Tibial nerve (tissue), 4 donors: ENCODE measurements at regions not wholly inside any gene's neighbourhood (a gene's known extent, or its start where the extent isn't known, plus 50 kb on each side); places are given as distances from the start of the nearest gene placed in this dataset.

Source experiments
- DNase-seq, 2 donors: peaks; one replicate each; pipeline ENCODE4 v3.0.0-alpha.2; 2019; ENCODE audit warnings: low spot score in 2 of 2
- H3K27ac ChIP-seq, 4 donors: fragments of 200-600 bp; sonication (generic) in 3 of 4; one replicate each; pipeline ENCODE4 v1.5.1; 2017 to 2019; ENCODE audit warnings: mild to moderate bottlenecking in 1 of 4
- H3K27me3 ChIP-seq, 2 donors: fragments of 200-600 bp; sonication (generic) in 1 of 2; one replicate each; pipeline versions ENCODE4 v1.5.1 to v1.6.0; 2017 to 2019
- H3K36me3 ChIP-seq, 3 donors: fragments of 200-600 bp; sonication (generic); one replicate each; pipeline ENCODE4 v1.5.1; 2018 to 2019
- H3K4me1 ChIP-seq, 4 donors: fragments of 200-600 bp; sonication (generic) in 3 of 4; one replicate each; pipeline ENCODE4 v1.5.1; 2017 to 2019
- H3K4me3 ChIP-seq, 4 donors: fragments of 200-600 bp; sonication (generic) in 3 of 4; one replicate each; pipeline ENCODE4 v1.5.1; 2017 to 2019; ENCODE audit warnings: mild to moderate bottlenecking in 1 of 4, moderate library complexity in 1 of 4
- H3K9me3 ChIP-seq, 4 donors: fragments of 200-600 bp; sonication (generic) in 3 of 4; one replicate each; pipeline ENCODE4 v1.5.1; 2017 to 2019
- EP300 ChIP-seq, 2 donors: sonication (generic); formaldehyde crosslinking; IDR thresholded peaks; one replicate each; pipeline ENCODE4 v1.6.1; 2017; ENCODE audit warnings: antibody characterized with exemption in 2 of 2, mild to moderate bottlenecking in 1 of 2
- POLR2A ChIP-seq, 2 donors: fragments of 450-650 bp; IDR thresholded peaks; one replicate each; pipeline ENCODE4 v1.6.1; 2017; ENCODE audit warnings: antibody characterized with exemption in 2 of 2, mild to moderate bottlenecking in 2 of 2, moderate library complexity in 2 of 2
- WGBS, 2 donors: methylation state at CpG; one replicate each; pipeline ENCODE4 v1.1.5; 2018; 5-methylcytosine and 5-hydroxymethylcytosine counted together
- TF ChIP-seq, protein P1 (sequence below), 5 experiments: fragments of 200-600 bp in 3 of 5; fragments of 450-650 bp in 2 of 5; sonication (generic) in 3 of 5; IDR thresholded peaks; one replicate each; pipeline ENCODE4 v1.5.1; 2016 to 2019; ENCODE audit warnings: antibody characterized with exemption in 5 of 5, mild to moderate bottlenecking in 3 of 5, moderate library complexity in 2 of 5

DNA sequence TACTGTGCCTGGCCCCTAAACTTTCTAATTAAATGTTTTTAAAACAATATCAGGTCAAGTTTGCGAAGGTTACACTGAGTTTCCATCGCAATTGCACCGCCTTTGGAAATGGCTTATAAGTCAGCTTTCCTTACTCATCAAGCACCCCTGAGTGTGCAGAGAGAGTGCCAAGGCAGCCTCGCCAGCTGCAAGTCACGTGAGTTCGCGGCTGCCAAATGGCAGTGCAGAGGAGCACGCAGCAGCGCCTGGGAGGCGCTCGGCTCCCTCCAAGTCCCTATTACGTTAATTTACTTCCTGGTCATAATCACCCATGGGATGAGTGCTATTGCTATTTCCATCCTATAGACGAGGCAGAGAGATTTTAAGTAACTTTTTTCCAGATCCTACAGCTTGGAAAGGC lies 319.6 kb downstream of the TEX29 start:
- TF ChIP-seq EP300 (IDR thresholded peaks at IDR 0.05) (no peak), POLR2A (IDR thresholded peaks at IDR 0.05) (no peak)
- TF ChIP-seq, protein P1, sequence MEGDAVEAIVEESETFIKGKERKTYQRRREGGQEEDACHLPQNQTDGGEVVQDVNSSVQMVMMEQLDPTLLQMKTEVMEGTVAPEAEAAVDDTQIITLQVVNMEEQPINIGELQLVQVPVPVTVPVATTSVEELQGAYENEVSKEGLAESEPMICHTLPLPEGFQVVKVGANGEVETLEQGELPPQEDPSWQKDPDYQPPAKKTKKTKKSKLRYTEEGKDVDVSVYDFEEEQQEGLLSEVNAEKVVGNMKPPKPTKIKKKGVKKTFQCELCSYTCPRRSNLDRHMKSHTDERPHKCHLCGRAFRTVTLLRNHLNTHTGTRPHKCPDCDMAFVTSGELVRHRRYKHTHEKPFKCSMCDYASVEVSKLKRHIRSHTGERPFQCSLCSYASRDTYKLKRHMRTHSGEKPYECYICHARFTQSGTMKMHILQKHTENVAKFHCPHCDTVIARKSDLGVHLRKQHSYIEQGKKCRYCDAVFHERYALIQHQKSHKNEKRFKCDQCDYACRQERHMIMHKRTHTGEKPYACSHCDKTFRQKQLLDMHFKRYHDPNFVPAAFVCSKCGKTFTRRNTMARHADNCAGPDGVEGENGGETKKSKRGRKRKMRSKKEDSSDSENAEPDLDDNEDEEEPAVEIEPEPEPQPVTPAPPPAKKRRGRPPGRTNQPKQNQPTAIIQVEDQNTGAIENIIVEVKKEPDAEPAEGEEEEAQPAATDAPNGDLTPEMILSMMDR (IDR thresholded peaks at IDR 0.05) = no peak
- no peaks in the 10 kb centered on the region for H3K27me3 ChIP-seq
- 75 to 83% methylated on average over 13 of the region's 13 CpGs for WGBS, 2 donors
- H3K4me3 ChIP-seq = no peak overlapping the region
- no peaks in the 10 kb centered on the region for H3K36me3 ChIP-seq
- no peaks in the 10 kb centered on the region for H3K4me1 ChIP-seq
- DNase-seq = no peak
- H3K27ac ChIP-seq = no peak overlapping the region
- no peaks in the 10 kb centered on the region for H3K9me3 ChIP-seq

DNA sequence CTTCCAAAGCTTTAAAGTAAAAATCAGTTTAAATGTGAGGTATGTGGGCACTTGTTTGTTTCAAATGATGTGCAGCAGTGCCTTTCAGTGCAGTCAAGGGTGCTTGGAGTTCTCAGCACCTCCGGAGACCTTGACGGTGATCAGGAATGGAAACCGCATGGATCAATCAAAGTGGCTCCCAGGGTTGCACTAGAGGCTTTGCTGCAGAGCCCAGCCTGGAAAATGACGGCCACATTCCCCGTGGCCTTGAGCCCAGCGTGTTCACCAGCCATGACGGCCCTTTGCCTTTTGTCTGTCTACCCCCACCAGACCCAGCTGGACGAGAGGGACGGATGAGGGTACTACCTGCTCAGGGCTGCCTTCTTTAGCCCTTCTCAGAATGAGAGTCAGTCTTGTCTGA lies 320.0 kb downstream of the TEX29 start:
- WGBS, 2 donors = 67 to 73% methylated on average over 9 of the region's 9 CpGs
- Histone ChIP-seq H3K9me3 (no peaks in the 10 kb centered on the region), H3K27me3 (no peaks in the 10 kb centered on the region), H3K27ac (no peak overlapping the region), H3K4me1 (no peaks in the 10 kb centered on the region), H3K4me3 (no peak overlapping the region), H3K36me3 (no peaks in the 10 kb centered on the region)
- TF ChIP-seq, protein P1 (IDR thresholded peaks at IDR 0.05) = no peak
- no peak for TF ChIP-seq POLR2A (IDR thresholded peaks at IDR 0.05)
- TF ChIP-seq EP300 (IDR thresholded peaks at IDR 0.05) = no peak
- DNase-seq = no peak

GRCh38 chr13:111642156-111642767 lies 321.8 kb downstream of the TEX29 start:
- DNase-seq = no peak
- WGBS, 2 donors = 69 to 72% methylated on average over 12 of the region's 12 CpGs
- TF ChIP-seq, protein P1 (IDR thresholded peaks at IDR 0.05) = no peak
- TF ChIP-seq POLR2A (IDR thresholded peaks at IDR 0.05) (no peak), EP300 (IDR thresholded peaks at IDR 0.05) (no peak)

GRCh38 chr13:111644750-111645149 lies 324.3 kb downstream of the TEX29 start:
- no peak for DNase-seq
- H3K4me1 ChIP-seq = no peaks in the 10 kb centered on the region
- H3K4me3 ChIP-seq = no peak overlapping the region
- TF ChIP-seq POLR2A (IDR thresholded peaks at IDR 0.05) (no peak), EP300 (IDR thresholded peaks at IDR 0.05) (no peak)
- TF ChIP-seq, protein P1 (IDR thresholded peaks at IDR 0.05) = no peak
- H3K27me3 ChIP-seq = peaks cover 0 to 4% of the 10 kb centered on the region in 2 donors
- no peaks in the 10 kb centered on the region for H3K9me3 ChIP-seq
- H3K36me3 ChIP-seq = no peaks in the 10 kb centered on the region
- 90 to 96% methylated on average over 16 of the region's 16 CpGs for WGBS, 2 donors
- H3K27ac ChIP-seq = no peak overlapping the region

More at GRCh38 chr13:111642156-111642767, 321.8 kb downstream of the TEX29 start:
- Histone ChIP-seq H3K27me3 (no peaks in the 10 kb centered on the region), H3K27ac (no peak overlapping the region), H3K36me3 (no peaks in the 10 kb centered on the region), H3K9me3 (no peaks in the 10 kb centered on the region), H3K4me3 (no peak overlapping the region), H3K4me1 (no peaks in the 10 kb centered on the region)

- no peak overlapping the region for H3K4me3 ChIP-seq
- no peak for DNase-seq
- WGBS, 2 donors = 93 to 100% methylated on average over 12 of the region's 12 CpGs
- peaks cover 0 to 4% of the 10 kb centered on the region in 2 donors for H3K27me3 ChIP-seq
- H3K9me3 ChIP-seq = no peaks in the 10 kb centered on the region
- no peaks in the 10 kb centered on the region for H3K4me1 ChIP-seq
- no peaks in the 10 kb centered on the region for H3K36me3 ChIP-seq
- TF ChIP-seq EP300 (IDR thresholded peaks at IDR 0.05) (no peak), POLR2A (IDR thresholded peaks at IDR 0.05) (no peak)
- TF ChIP-seq, protein P1 (IDR thresholded peaks at IDR 0.05) = no peak
- no peak overlapping the region for H3K27ac ChIP-seq
Observed at GRCh38 chr13:111645198-111645597, 324.8 kb downstream of the TEX29 start.
